Keratinocyte (primary cell): ENCODE measurements at regions not wholly inside any gene's neighbourhood (a gene's known extent, or its start where the extent isn't known, plus 50 kb on each side); places are given as distances from the start of the nearest gene placed in this dataset.

Experiments used
- DNase-seq: peaks from one replicate; pipeline ENCODE4 v3.0.0-alpha.2; 2011; ENCODE audit warnings: low read depth, missing footprints, low spot score
- FAIRE-seq: peaks from 2 replicates; lab custom pipeline; 2011; peaks lifted over from hg19 to GRCh38; lab: Jason Lieb, UNC
- H2AFZ ChIP-seq: 2 replicates; pipeline ENCODE4 v1.6.0; 2012; ENCODE audit warnings: low read length, control low read depth, inconsistent platforms; ENCODE audit not compliant: control insufficient read depth
- H3K27ac ChIP-seq: 2 replicates; pipeline ENCODE4 v1.5.1; 2011; ENCODE audit warnings: low read length; ENCODE audit not compliant: control insufficient read depth, insufficient read depth
- H3K27me3 ChIP-seq: 3 replicates; pipeline ENCODE4 v1.6.0; 2011; ENCODE audit warnings: low read length; ENCODE audit not compliant: control insufficient read depth, insufficient read depth; ENCODE audit errors: extremely low read depth
- H3K36me3 ChIP-seq, 2 experiments: 2 replicates in 1 of 2; 3 replicates in 1 of 2; pipeline ENCODE4 v1.5.1; 2011; ENCODE audit warnings: low read length in 2 of 2, mild to moderate bottlenecking in 1 of 2; ENCODE audit not compliant: control insufficient read depth in 2 of 2, insufficient read depth in 2 of 2; ENCODE audit errors: extremely low read depth in 1 of 2
- H3K4me1 ChIP-seq: 3 replicates; pipeline ENCODE4 v1.5.1; 2011; ENCODE audit warnings: low read length; ENCODE audit not compliant: control insufficient read depth, insufficient read depth; ENCODE audit errors: extremely low read depth
- H3K4me2 ChIP-seq: 3 replicates; pipeline ENCODE4 v1.6.0; 2011; ENCODE audit warnings: low read depth, low read length; ENCODE audit not compliant: control insufficient read depth, insufficient read depth; ENCODE audit errors: extremely low read depth
- H3K4me3 ChIP-seq, 3 experiments: fragments of 200-600 bp in 1 of 3; sonication (generic) in 1 of 3; 2 replicates in 2 of 3; 3 replicates in 1 of 3; pipeline ENCODE4 v1.5.1; 2011 to 2016; ENCODE audit warnings: low read length in 3 of 3, mild to moderate bottlenecking in 3 of 3, control low read depth in 2 of 3, inconsistent platforms in 1 of 3, low read depth in 1 of 3, mixed read lengths in 1 of 3, mixed run types in 1 of 3, moderate library complexity in 1 of 3; ENCODE audit not compliant: control insufficient read depth in 2 of 3, insufficient read depth in 2 of 3; ENCODE audit errors: extremely low read depth in 1 of 3
- H3K79me2 ChIP-seq: 2 replicates; pipeline ENCODE4 v1.6.0; 2012; ENCODE audit warnings: low read length; ENCODE audit not compliant: control insufficient read depth, insufficient read depth
- H3K9ac ChIP-seq: 3 replicates; pipeline ENCODE4 v1.6.0; 2011; ENCODE audit warnings: low read length; ENCODE audit not compliant: control insufficient read depth, insufficient read depth; ENCODE audit errors: extremely low read depth
- H3K9me1 ChIP-seq: 3 replicates; pipeline ENCODE4 v1.6.0; 2011; ENCODE audit warnings: low read length; ENCODE audit not compliant: control insufficient read depth, insufficient read depth; ENCODE audit errors: extremely low read depth
- H3K9me3 ChIP-seq: 2 replicates; pipeline ENCODE4 v1.5.1; 2012; ENCODE audit warnings: low read depth, low read length; ENCODE audit not compliant: control insufficient read depth
- H4K20me1 ChIP-seq: 3 replicates; pipeline ENCODE4 v1.6.0; 2011; ENCODE audit warnings: low read length; ENCODE audit not compliant: control insufficient read depth, insufficient read depth; ENCODE audit errors: extremely low read depth
- CTCF ChIP-seq, 3 experiments: IDR thresholded peaks in 1 of 3; conservative IDR thresholded peaks in 1 of 3; optimal IDR thresholded peaks in 1 of 3; 2 replicates in 2 of 3; 3 replicates in 1 of 3; pipeline versions ENCODE3 to v1.5.1; 2011; ENCODE audit warnings: low read length in 3 of 3, mild to moderate bottlenecking in 3 of 3, moderate library complexity in 2 of 3, control low read depth in 1 of 3, inconsistent platforms in 1 of 3; ENCODE audit not compliant: insufficient read depth in 2 of 3; ENCODE audit errors: extremely low read depth in 1 of 3
- EZH2 ChIP-seq: IDR thresholded peaks from one replicate; pipeline ENCODE4 v1.6.1; 2012; ENCODE audit warnings: inconsistent platforms, mild to moderate bottlenecking, low read length, moderate library complexity
- dilution Hi-C: fragments of 300-500 bp; cut with MboI; formaldehyde crosslinking; loops from one replicate; pipeline ENCODE4 v1.7.0; 2020; ENCODE audit warnings: low sequenced_read_pairs; ENCODE audit not compliant: extremely low pct_ligation_motif_present

GRCh38 chr11:80082406-80082805 lies 641.6 kb upstream of the TENM4 start:
- H3K36me3 ChIP-seq, result no peaks in the 10 kb centered on the region
- TF ChIP-seq CTCF (optimal IDR thresholded peaks at IDR 0.05 in 1 of 3, IDR thresholded peaks at IDR 0.05 in 1 of 3, conservative IDR thresholded peaks at IDR 0.05 in 1 of 3; ENCODE audit: extremely low read depth in 1 of 3, insufficient read depth in 2 of 3, low read length in 3 of 3), result no peak
- no peak for TF ChIP-seq EZH2
- no peaks in the 10 kb centered on the region for H3K27me3 ChIP-seq
- H3K4me3 ChIP-seq, result peak overlapping the region; percentile 40 to 69 (median 66)
- FAIRE-seq (no peak), DNase-seq (no peak)
- H4K20me1 ChIP-seq, result no peaks in the 10 kb centered on the region
- dilution Hi-C loops, result no loop called here
- H3K9me1 ChIP-seq, result no peaks in the 10 kb centered on the region
- peak overlapping the region; percentile 88 for H3K4me2 ChIP-seq
- H2AFZ ChIP-seq, result no peak overlapping the region
- H3K27ac ChIP-seq, result peak overlapping the region; percentile 71
- H3K79me2 ChIP-seq, result peaks cover 2% of the 10 kb centered on the region
- no peaks in the 10 kb centered on the region for H3K9me3 ChIP-seq
- peaks cover 22% of the 10 kb centered on the region for H3K4me1 ChIP-seq
- no peak overlapping the region for H3K9ac ChIP-seq

- DNase-seq (no peak), FAIRE-seq (peak; percentile 20)
- Histone ChIP-seq H3K4me3 (no peak overlapping the region), H3K4me1 (peaks cover 6% of the 10 kb centered on the region), H4K20me1 (no peaks in the 10 kb centered on the region), H2AFZ (no peak overlapping the region), H3K27ac (no peak overlapping the region), H3K79me2 (peaks cover 2% of the 10 kb centered on the region), H3K9me1 (no peaks in the 10 kb centered on the region), H3K4me2 (no peak overlapping the region), H3K36me3 (peaks cover 0 to 3% of the 10 kb centered on the region in 2 experiments), H3K9ac (no peak overlapping the region), H3K9me3 (no peaks in the 10 kb centered on the region), H3K27me3 (no peaks in the 10 kb centered on the region)
- dilution Hi-C loops, result no loop called here
- TF ChIP-seq EZH2, result no peak
- no peak for TF ChIP-seq CTCF (optimal IDR thresholded peaks at IDR 0.05 in 1 of 3, IDR thresholded peaks at IDR 0.05 in 1 of 3, conservative IDR thresholded peaks at IDR 0.05 in 1 of 3; ENCODE audit: extremely low read depth in 1 of 3, insufficient read depth in 2 of 3, low read length in 3 of 3)
These were observed 636.3 kb upstream of the TENM4 start for GRCh38 chr11:80077113-80077512.
